GM12878 (cell line): ENCODE measurements at regions not wholly inside any gene's neighbourhood (a gene's known extent, or its start where the extent isn't known, plus 50 kb on each side); places are given as distances from the start of the nearest gene placed in this dataset.

Source experiments
- CEBPB ChIP-seq, 2 experiments: fragments of 150-350 bp in 1 of 2; IDR thresholded peaks; 2 replicates each; pipeline ENCODE4 v1.6.1; 2012 to 2014; ENCODE audit warnings: low read depth in 2 of 2, low read length in 2 of 2, borderline replicate concordance in 1 of 2, inconsistent platforms in 1 of 2
- CHD2 ChIP-seq: IDR thresholded peaks from 2 replicates; pipeline ENCODE4 v1.6.1; 2011; ENCODE audit warnings: low read depth, low read length, improper control_type of control experiment, borderline replicate concordance
- FOXM1 ChIP-seq: IDR thresholded peaks from 2 replicates; pipeline ENCODE4 v1.6.1; 2012; ENCODE audit warnings: low read depth, mild to moderate bottlenecking, inconsistent platforms, low read length, moderate library complexity
- HDAC2 ChIP-seq: fragments of 200-600 bp; sonication (generic); IDR thresholded peaks from 2 replicates; pipeline ENCODE4 v1.6.1; 2017
- KAT2A ChIP-seq: conservative IDR thresholded peaks from 2 replicates; pipeline ENCODE4 v1.6.1; 2011; ENCODE audit warnings: low read depth, low read length; ENCODE audit not compliant: control insufficient read depth
- POLR2A ChIP-seq: IDR thresholded peaks from 2 replicates; pipeline ENCODE4 v1.6.1; 2011; ENCODE audit warnings: low read depth, mild to moderate bottlenecking, low read length
- POLR2AphosphoS5 ChIP-seq: IDR thresholded peaks from 2 replicates; pipeline ENCODE4 v1.6.1; 2011; ENCODE audit warnings: mild to moderate bottlenecking, low read length, inconsistent platforms
- SUZ12 ChIP-seq: fragments of 200-600 bp; sonication (generic); IDR thresholded peaks from one replicate; pipeline ENCODE4 v1.6.1; 2018; ENCODE audit warnings: antibody characterized with exemption, mild to moderate bottlenecking; ENCODE audit not compliant: unreplicated experiment
- TAF1 ChIP-seq: IDR thresholded peaks from 2 replicates; pipeline ENCODE4 v1.6.1; 2011; ENCODE audit warnings: mild to moderate bottlenecking, low read depth, low read length, borderline replicate concordance
- ZZZ3 ChIP-seq: IDR thresholded peaks from 2 replicates; pipeline ENCODE4 v1.6.1; 2011; ENCODE audit warnings: low read depth; ENCODE audit not compliant: control insufficient read depth, insufficient read length
- TF ChIP-seq, protein P1 (sequence below): IDR thresholded peaks from 2 replicates; pipeline ENCODE4 v1.6.1; 2011; ENCODE audit warnings: low read depth, mild to moderate bottlenecking, low read length, moderate library complexity, borderline replicate concordance; ENCODE audit errors: extremely low read depth
- TF ChIP-seq, protein P2 (sequence below), 3 experiments: IDR thresholded peaks in 2 of 3; conservative IDR thresholded peaks in 1 of 3; 2 replicates each; pipeline ENCODE4 v1.5.1; 2011; ENCODE audit warnings: low read depth in 3 of 3, low read length in 3 of 3, mild to moderate bottlenecking in 3 of 3, control low read depth in 2 of 3, moderate library complexity in 2 of 3, inconsistent platforms in 1 of 3, mixed read lengths in 1 of 3; ENCODE audit not compliant: control insufficient read depth in 2 of 3, insufficient read depth in 1 of 3; ENCODE audit errors: extremely low read depth in 1 of 3
- TF ChIP-seq, protein P3 (sequence below): fragments of 450-650 bp; formaldehyde crosslinking; IDR thresholded peaks from 2 replicates; pipeline ENCODE4 v1.4.0; 2022; ENCODE audit warnings: mild to moderate bottlenecking, moderate library complexity

DNA sequence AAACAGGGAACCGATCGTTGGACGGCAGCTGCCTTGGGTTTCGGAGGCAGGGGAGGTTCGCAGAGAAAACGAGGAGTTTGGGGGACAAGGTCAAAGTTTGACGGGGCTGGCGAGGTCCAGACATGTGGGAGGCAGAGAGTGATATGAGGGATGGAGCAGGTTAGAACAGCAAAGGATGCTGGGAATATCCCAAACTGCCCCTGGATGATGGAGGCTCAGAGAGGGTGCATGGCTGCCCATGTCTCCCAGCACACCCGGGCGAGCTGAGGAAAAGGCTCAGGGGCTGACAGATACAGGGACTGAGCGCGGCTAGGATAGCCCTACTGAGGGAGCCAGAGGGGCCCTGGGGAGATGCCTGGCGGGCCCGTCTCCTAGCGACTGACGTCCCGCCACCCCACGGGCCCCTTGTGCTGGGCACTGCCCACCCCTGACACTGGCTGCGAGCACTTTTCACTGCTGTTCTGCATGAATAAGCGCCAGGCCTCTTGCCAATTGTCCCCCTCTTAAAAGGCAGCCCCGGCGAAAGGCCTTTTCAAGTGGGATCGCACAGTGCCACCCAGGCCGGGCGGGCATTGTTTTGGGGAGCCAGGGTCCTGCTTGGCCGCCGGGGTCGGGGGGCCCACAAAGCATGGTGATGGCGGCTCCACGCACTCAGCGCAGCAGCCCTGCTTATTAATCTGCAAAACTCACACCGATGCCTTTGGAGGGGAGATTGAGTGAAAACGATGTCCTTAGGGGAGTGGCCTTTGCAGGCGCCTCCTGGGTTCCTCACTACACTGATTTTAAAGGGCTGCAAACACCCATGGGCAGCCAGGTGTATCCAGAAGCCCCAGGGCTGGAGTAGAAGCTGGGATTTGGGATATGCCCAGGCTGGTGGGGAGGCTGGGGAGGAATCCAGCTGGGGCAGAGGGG is 90.0 kb upstream of the LINC01488 start:
- TF ChIP-seq ZZZ3 (no peak), HDAC2 (no peak), CEBPB (IDR thresholded peaks at IDR 0.05; ENCODE audit: borderline replicate concordance in 1 of 2, low read depth in 2 of 2, low read length in 2 of 2) (no peak), POLR2A (no peak), FOXM1 (no peak), SUZ12 (no peak), CHD2 (no peak), KAT2A (no peak), POLR2AphosphoS5 (no peak), TAF1 (no peak)
- TF ChIP-seq, protein P1, sequence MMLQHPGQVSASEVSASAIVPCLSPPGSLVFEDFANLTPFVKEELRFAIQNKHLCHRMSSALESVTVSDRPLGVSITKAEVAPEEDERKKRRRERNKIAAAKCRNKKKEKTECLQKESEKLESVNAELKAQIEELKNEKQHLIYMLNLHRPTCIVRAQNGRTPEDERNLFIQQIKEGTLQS = no peak
- TF ChIP-seq, protein P2, sequence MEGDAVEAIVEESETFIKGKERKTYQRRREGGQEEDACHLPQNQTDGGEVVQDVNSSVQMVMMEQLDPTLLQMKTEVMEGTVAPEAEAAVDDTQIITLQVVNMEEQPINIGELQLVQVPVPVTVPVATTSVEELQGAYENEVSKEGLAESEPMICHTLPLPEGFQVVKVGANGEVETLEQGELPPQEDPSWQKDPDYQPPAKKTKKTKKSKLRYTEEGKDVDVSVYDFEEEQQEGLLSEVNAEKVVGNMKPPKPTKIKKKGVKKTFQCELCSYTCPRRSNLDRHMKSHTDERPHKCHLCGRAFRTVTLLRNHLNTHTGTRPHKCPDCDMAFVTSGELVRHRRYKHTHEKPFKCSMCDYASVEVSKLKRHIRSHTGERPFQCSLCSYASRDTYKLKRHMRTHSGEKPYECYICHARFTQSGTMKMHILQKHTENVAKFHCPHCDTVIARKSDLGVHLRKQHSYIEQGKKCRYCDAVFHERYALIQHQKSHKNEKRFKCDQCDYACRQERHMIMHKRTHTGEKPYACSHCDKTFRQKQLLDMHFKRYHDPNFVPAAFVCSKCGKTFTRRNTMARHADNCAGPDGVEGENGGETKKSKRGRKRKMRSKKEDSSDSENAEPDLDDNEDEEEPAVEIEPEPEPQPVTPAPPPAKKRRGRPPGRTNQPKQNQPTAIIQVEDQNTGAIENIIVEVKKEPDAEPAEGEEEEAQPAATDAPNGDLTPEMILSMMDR (IDR thresholded peaks at IDR 0.05 in 2 of 3, conservative IDR thresholded peaks at IDR 0.05 in 1 of 3; ENCODE audit: control insufficient read depth in 2 of 3, extremely low read depth in 1 of 3, insufficient read depth in 1 of 3, low read depth in 3 of 3, low read length in 3 of 3) = no peak
- TF ChIP-seq, protein P3, sequence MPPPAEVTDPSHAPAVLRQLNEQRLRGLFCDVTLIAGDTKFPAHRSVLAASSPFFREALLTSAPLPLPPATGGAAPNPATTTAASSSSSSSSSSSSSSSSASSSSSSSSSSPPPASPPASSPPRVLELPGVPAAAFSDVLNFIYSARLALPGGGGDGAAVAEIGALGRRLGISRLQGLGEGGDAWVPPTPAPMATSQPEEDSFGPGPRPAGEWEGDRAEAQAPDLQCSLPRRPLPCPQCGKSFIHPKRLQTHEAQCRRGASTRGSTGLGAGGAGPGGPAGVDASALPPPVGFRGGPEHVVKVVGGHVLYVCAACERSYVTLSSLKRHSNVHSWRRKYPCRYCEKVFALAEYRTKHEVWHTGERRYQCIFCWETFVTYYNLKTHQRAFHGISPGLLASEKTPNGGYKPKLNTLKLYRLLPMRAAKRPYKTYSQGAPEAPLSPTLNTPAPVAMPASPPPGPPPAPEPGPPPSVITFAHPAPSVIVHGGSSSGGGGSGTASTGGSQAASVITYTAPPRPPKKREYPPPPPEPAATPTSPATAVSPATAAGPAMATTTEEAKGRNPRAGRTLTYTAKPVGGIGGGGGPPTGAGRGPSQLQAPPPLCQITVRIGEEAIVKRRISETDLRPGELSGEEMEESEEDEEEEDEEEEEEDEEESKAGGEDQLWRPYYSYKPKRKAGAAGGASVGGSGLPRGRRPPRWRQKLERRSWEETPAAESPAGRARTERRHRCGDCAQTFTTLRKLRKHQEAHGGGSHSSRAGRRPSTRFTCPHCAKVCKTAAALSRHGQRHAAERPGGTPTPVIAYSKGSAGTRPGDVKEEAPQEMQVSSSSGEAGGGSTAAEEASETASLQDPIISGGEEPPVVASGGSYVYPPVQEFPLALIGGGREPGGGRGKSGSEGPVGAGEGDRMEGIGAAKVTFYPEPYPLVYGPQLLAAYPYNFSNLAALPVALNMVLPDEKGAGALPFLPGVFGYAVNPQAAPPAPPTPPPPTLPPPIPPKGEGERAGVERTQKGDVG = no peak
